IMR-90 (cell line): ENCODE measurements at regions not wholly inside any gene's neighbourhood (a gene's known extent, or its start where the extent isn't known, plus 50 kb on each side); places are given as distances from the start of the nearest gene placed in this dataset.

ENCODE experiments used
- ATAC-seq: fragments of 200-7000 bp; cut with Tn5 transposase; 2 replicates; pipeline ENCODE4 v1.9.1; 2020; ENCODE audit warnings: low read depth, mild to moderate bottlenecking, moderate library complexity
- BruUV-seq: library from RNA; stranded (reverse); fragments of 400-500 nt; replicated peaks from 2 replicates; lab custom pipeline; 2021; lab: Mats Ljungman, UMichigan
- CTCF ChIA-PET: fragments of 300-600 bp; formaldehyde crosslinking; extraction: SDS; loops from one replicate; lab custom pipeline; 2021; ENCODE audit warnings: antibody characterized with exemption; lab: Yijun Ruan, JAX
- POLR2A ChIA-PET: fragments of 300-600 bp; sonication (Branson Sonifier 250); formaldehyde crosslinking; loops from one replicate; lab custom pipeline; 2022; ENCODE audit warnings: antibody characterized with exemption; ENCODE audit not compliant: unreplicated experiment; lab: Charles Lee
- DNase-seq: peaks from one replicate; pipeline ENCODE4 v3.0.0; 2013
- H2AFZ ChIP-seq: replicated peaks from 2 replicates; pipeline ENCODE3; 2013; ENCODE audit warnings: low read length, mild to moderate bottlenecking; ENCODE audit not compliant: poor library complexity
- H2AK5ac ChIP-seq: 2 replicates; pipeline ENCODE4 v1.6.1; 2013; ENCODE audit warnings: low read depth, low read length, inconsistent platforms
- H2AK9ac ChIP-seq: replicated peaks from 2 replicates; pipeline ENCODE3; 2013; ENCODE audit warnings: mild to moderate bottlenecking, low read depth, low read length, moderate library complexity; ENCODE audit not compliant: poor library complexity
- H2BK120ac ChIP-seq: 2 replicates; pipeline ENCODE4 v1.6.1; 2013; ENCODE audit warnings: low read depth, low read length, inconsistent platforms
- H2BK15ac ChIP-seq: 3 replicates; pipeline ENCODE4 v1.6.1; 2013; ENCODE audit warnings: low read depth, low read length, inconsistent platforms
- H2BK20ac ChIP-seq: 2 replicates; pipeline ENCODE4 v1.6.1; 2013; ENCODE audit warnings: low read depth, mild to moderate bottlenecking, inconsistent platforms, low read length, moderate library complexity
- H2BK5ac ChIP-seq: 2 replicates; pipeline ENCODE4 v1.6.1; 2013; ENCODE audit warnings: mild to moderate bottlenecking, low read depth, low read length, inconsistent platforms; ENCODE audit not compliant: poor library complexity, severe bottlenecking
- H3K14ac ChIP-seq: replicated peaks from 2 replicates; pipeline ENCODE4 v1.6.1; 2013; ENCODE audit warnings: low read depth, low read length, inconsistent platforms
- H3K18ac ChIP-seq: 2 replicates; pipeline ENCODE4 v1.6.1; 2013; ENCODE audit warnings: low read depth, low read length, control low read depth
- H3K23ac ChIP-seq: 2 replicates; pipeline ENCODE4 v1.6.1; 2013; ENCODE audit warnings: low read depth, low read length, inconsistent platforms
- H3K27ac ChIP-seq: 2 replicates; pipeline ENCODE4 v1.5.1; 2013; ENCODE audit warnings: mild to moderate bottlenecking, control low read depth, low read length; ENCODE audit not compliant: insufficient read depth
- H3K27me3 ChIP-seq: 2 replicates; pipeline ENCODE4 v1.6.1; 2013; ENCODE audit warnings: low read length; ENCODE audit not compliant: control insufficient read depth, insufficient read depth
- H3K36me3 ChIP-seq: 2 replicates; pipeline ENCODE4 v1.6.1; 2013; ENCODE audit warnings: low read length, mixed read lengths; ENCODE audit not compliant: control insufficient read depth, insufficient read depth
- H3K4ac ChIP-seq: 2 replicates; pipeline ENCODE4 v1.6.1; 2013; ENCODE audit warnings: low read depth, low read length, inconsistent platforms
- H3K4me1 ChIP-seq: 2 replicates; pipeline ENCODE4 v1.6.1; 2013; ENCODE audit warnings: low read length, mixed read lengths; ENCODE audit not compliant: control insufficient read depth, insufficient read depth
- H3K4me2 ChIP-seq: 2 replicates; pipeline ENCODE4 v1.6.1; 2013; ENCODE audit warnings: low read depth, mild to moderate bottlenecking, control low read depth, low read length, moderate library complexity
- H3K4me3 ChIP-seq: 2 replicates; pipeline ENCODE4 v1.5.1; 2013; ENCODE audit warnings: low read depth, mild to moderate bottlenecking, control low read depth, low read length, moderate library complexity; ENCODE audit not compliant: insufficient read depth
- H3K56ac ChIP-seq: 2 replicates; pipeline ENCODE4 v1.6.1; 2013; ENCODE audit warnings: low read length, inconsistent platforms; ENCODE audit not compliant: insufficient read depth; ENCODE audit errors: extremely low read depth
- H3K79me1 ChIP-seq, 2 experiments: 2 replicates each; pipeline ENCODE4 v1.6.1; 2013; ENCODE audit warnings: low read length in 2 of 2, inconsistent platforms in 1 of 2, low read depth in 1 of 2
- H3K9ac ChIP-seq: 2 replicates; pipeline ENCODE4 v1.6.1; 2013; ENCODE audit warnings: low read depth, low read length, control low read depth
- H3K9me1 ChIP-seq: 2 replicates; pipeline ENCODE4 v1.6.1; 2013; ENCODE audit warnings: low read length, inconsistent platforms; ENCODE audit not compliant: insufficient read depth
- H3K9me3 ChIP-seq: 2 replicates; pipeline ENCODE4 v1.6.1; 2013; ENCODE audit warnings: low read length; ENCODE audit not compliant: control insufficient read depth, insufficient read depth
- H4K20me1 ChIP-seq: 2 replicates; pipeline ENCODE4 v1.6.1; 2013; ENCODE audit warnings: low read length, inconsistent platforms; ENCODE audit not compliant: insufficient read depth
- H4K5ac ChIP-seq: 2 replicates; pipeline ENCODE4 v1.6.1; 2013; ENCODE audit warnings: mild to moderate bottlenecking, low read depth, low read length, control low read depth
- H4K8ac ChIP-seq, 2 experiments: 2 replicates each; pipeline ENCODE4 v1.6.1; 2013; ENCODE audit warnings: low read depth in 2 of 2, low read length in 2 of 2, control low read depth in 1 of 2, inconsistent platforms in 1 of 2
- H4K91ac ChIP-seq: 2 replicates; pipeline ENCODE4 v1.6.1; 2013; ENCODE audit warnings: low read depth, low read length, inconsistent platforms; ENCODE audit not compliant: insufficient read depth
- POLR2A ChIP-seq: IDR thresholded peaks from 2 replicates; pipeline ENCODE4 v1.6.1; 2012; ENCODE audit warnings: mild to moderate bottlenecking, low read depth, low read length
- WGBS, 2 experiments: methylation state at CpG; one replicate each; pipeline versions ENCODE4 v1.1.5 to v1.1.7; 2013; ENCODE audit warnings: missing lambda C conversion rate in 2 of 2; ENCODE audit not compliant: insufficient read length in 1 of 2; ENCODE audit errors: extremely low coverage in 2 of 2; 5-methylcytosine and 5-hydroxymethylcytosine counted together
- dilution Hi-C: fragments of 300-500 bp; cut with HindIII; formaldehyde crosslinking; loops from one replicate; pipeline ENCODE4 v1.14.3; 2018; ENCODE audit warnings: low sequenced_read_pairs; ENCODE audit not compliant: unreplicated experiment
- in situ Hi-C: fragments of 300-500 bp; cut with MboI; formaldehyde crosslinking; loops from 3 replicates; pipeline ENCODE4 v1.14.3; 2019; ENCODE audit warnings: low sequenced_read_pairs, inconsistent platforms, mixed read lengths
- intact Hi-C: fragments of 100-400 bp; cut with micrococcal nuclease; formaldehyde crosslinking; loops from 2 replicates; pipeline ENCODE4 v1.10.0; 2022

GRCh38 chr6:90928051-90928450 is 341.2 kb upstream of the MAP3K7 start:
- Histone ChIP-seq H3K79me1 (no peaks in the 10 kb centered on the region), H4K20me1 (no peaks in the 10 kb centered on the region), H4K5ac (no peak overlapping the region), H3K27ac (no peak overlapping the region), H2BK5ac (no peak overlapping the region), H2BK20ac (no peak overlapping the region), H3K4me3 (no peak overlapping the region), H3K23ac (no peak overlapping the region), H3K9me3 (no peaks in the 10 kb centered on the region), H3K9ac (no peak overlapping the region), H4K91ac (no peak overlapping the region), H3K9me1 (no peaks in the 10 kb centered on the region), H2BK120ac (no peak overlapping the region), H3K18ac (no peak overlapping the region), H2AFZ (no peak overlapping the region), H4K8ac (no peak overlapping the region), H3K27me3 (no peaks in the 10 kb centered on the region), H2BK15ac (no peak overlapping the region), H3K4ac (no peak overlapping the region), H3K14ac (no peak overlapping the region), H2AK9ac (no peak overlapping the region), H3K56ac (no peak overlapping the region), H3K36me3 (no peaks in the 10 kb centered on the region), H3K4me2 (no peak overlapping the region), H2AK5ac (no peak overlapping the region), H3K4me1 (no peaks in the 10 kb centered on the region)
- in situ Hi-C loops (no loop called here), intact Hi-C loops (no loop called here), dilution Hi-C loops (no loop called here)
- no peak for DNase-seq
- ATAC-seq = no peak
- ChIA-PET CTCF (no interaction called here), POLR2A (no interaction called here)
- BruUV-seq = no TSS peak
- WGBS, 2 experiments = no CpG with 5 or more reads among the region's 2 CpGs
- TF ChIP-seq POLR2A = no peak
